Osteocyte (in vitro differentiated cells): ENCODE measurements at regions not wholly inside any gene's neighbourhood (a gene's known extent, or its start where the extent isn't known, plus 50 kb on each side); places are given as distances from the start of the nearest gene placed in this dataset.

ENCODE experiments used
- DNase-seq: peaks from one replicate; pipeline ENCODE4 v3.0.0; 2021; ENCODE audit warnings: mixed read lengths; ENCODE audit not compliant: unreplicated experiment; ENCODE audit errors: extremely low spot score
- H3K27ac Mint-ChIP-seq: one replicate; pipeline ENCODE4 v1.8.0; 2021; ENCODE audit warnings: mild to moderate bottlenecking, mixed read lengths; ENCODE audit not compliant: unreplicated experiment
- H3K27me3 Mint-ChIP-seq: one replicate; pipeline ENCODE4 v1.8.0; 2021; ENCODE audit warnings: mixed read lengths; ENCODE audit not compliant: unreplicated experiment
- H3K36me3 Mint-ChIP-seq: one replicate; pipeline ENCODE4 v1.8.0; 2021; ENCODE audit warnings: mixed read lengths; ENCODE audit not compliant: unreplicated experiment
- H3K4me1 Mint-ChIP-seq: one replicate; pipeline ENCODE4 v1.8.0; 2021; ENCODE audit warnings: mixed read lengths; ENCODE audit not compliant: unreplicated experiment
- H3K4me3 Mint-ChIP-seq: one replicate; pipeline ENCODE4 v1.8.0; 2021; ENCODE audit warnings: mild to moderate bottlenecking, moderate library complexity, mixed read lengths; ENCODE audit not compliant: unreplicated experiment
- H3K9me3 Mint-ChIP-seq: one replicate; pipeline ENCODE4 v1.8.0; 2021; ENCODE audit warnings: mixed read lengths; ENCODE audit not compliant: unreplicated experiment
- TF ChIP-seq, protein P1 (sequence below): fragments of 200-600 bp; sonication (generic); IDR thresholded peaks from 2 replicates; pipeline ENCODE4 v1.5.0; 2021; ENCODE audit warnings: antibody characterized with exemption, mild to moderate bottlenecking, moderate library complexity

DNA sequence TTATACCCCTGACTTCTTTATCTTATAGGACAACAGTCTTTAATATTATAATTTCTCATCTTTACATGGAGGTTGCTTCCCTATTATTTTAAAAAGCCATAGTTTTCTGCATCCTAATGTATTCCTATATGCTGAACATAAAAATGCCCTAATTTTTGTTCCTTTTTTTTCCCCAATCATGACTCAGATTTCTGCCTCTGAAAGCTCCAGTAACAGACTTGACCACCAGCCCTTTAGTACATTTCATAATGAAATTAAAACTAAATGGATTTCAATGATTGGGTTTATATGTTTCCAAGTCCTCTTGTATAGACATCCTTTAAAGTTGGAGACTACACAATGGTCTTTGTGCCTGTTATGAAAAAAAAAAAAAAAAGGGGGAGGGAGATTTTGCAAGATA lies 712.5 kb downstream of the DIAPH3 start:
- Mint-ChIP-seq H3K4me1 (no peaks in the 10 kb centered on the region), H3K36me3 (no peaks in the 10 kb centered on the region), H3K9me3 (no peaks in the 10 kb centered on the region), H3K27ac (no peak overlapping the region), H3K4me3 (no peak overlapping the region), H3K27me3 (peaks cover 3% of the 10 kb centered on the region)
- TF ChIP-seq, protein P1, sequence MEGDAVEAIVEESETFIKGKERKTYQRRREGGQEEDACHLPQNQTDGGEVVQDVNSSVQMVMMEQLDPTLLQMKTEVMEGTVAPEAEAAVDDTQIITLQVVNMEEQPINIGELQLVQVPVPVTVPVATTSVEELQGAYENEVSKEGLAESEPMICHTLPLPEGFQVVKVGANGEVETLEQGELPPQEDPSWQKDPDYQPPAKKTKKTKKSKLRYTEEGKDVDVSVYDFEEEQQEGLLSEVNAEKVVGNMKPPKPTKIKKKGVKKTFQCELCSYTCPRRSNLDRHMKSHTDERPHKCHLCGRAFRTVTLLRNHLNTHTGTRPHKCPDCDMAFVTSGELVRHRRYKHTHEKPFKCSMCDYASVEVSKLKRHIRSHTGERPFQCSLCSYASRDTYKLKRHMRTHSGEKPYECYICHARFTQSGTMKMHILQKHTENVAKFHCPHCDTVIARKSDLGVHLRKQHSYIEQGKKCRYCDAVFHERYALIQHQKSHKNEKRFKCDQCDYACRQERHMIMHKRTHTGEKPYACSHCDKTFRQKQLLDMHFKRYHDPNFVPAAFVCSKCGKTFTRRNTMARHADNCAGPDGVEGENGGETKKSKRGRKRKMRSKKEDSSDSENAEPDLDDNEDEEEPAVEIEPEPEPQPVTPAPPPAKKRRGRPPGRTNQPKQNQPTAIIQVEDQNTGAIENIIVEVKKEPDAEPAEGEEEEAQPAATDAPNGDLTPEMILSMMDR: no peak
- no peak for DNase-seq

DNA sequence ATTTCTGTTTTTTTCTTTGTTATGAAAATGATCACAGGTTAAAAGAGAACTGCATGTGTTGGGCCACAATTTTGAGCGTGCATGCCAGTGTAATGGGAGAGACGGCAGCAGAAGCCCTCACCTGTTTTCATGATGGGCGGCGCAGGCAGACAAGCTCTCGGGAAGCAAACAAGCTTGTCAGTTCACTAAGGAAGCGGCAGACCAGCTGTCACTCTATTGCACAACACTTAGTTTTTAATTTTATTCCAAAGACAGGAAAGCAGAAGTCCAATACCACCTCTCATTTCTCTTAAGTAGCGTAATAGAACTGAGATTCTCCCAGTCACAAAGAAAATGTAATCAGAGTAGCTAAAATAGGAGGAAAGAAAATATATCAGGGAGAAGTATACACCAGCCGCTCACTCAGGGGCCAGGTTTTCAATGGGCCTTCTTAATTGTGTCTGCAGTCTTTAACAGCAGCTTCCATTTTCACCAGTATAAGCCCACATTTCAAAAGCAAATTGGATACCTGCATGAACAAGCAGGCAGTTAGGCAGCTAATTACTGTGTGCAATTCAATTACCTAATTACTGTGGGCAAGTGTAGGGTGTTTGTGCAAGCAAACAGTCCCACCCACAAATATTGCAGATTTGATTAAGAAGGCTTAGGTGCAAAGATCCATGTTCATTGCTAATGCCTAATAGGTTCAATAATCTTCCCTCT lies 711.4 kb downstream of the DIAPH3 start:
- no peaks in the 10 kb centered on the region for H3K36me3 Mint-ChIP-seq
- no peak overlapping the region for H3K27ac Mint-ChIP-seq
- no peak for DNase-seq
- H3K9me3 Mint-ChIP-seq: no peaks in the 10 kb centered on the region
- TF ChIP-seq, protein P1: no peak
- no peak overlapping the region for H3K4me3 Mint-ChIP-seq
- no peaks in the 10 kb centered on the region for H3K4me1 Mint-ChIP-seq
- H3K27me3 Mint-ChIP-seq: peaks cover 3% of the 10 kb centered on the region

DNA sequence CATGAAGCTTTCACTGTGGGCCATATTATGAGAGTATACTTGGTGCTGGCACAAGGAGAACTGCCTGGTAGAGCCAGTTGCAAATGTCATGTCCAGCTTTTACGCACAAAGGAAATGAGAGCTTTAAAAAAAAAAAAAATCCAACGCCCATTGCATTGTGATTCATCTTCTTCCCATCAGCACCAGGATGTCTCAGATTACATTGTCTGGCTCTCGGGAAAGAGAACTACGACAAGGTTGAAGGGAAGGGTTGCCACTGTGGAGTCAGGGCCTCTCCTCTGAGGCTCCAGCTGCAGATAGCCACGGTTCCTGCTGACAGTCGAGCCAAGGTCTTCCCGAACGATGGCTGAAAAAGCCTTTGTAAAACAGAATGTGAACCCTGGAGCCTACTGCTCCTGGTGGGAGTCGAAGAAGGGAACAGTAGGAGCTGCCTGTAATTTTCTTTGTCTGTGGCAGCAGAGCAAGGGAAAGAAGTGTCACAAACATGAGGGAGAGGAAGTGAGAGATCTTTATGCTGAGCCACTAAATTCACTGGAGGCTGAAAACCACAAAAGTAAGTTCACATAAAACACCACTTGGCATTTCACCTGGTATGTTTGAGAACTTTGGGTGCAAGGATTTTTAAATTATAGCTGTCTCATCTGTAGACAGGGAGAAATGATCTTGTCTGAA lies 704.7 kb downstream of the DIAPH3 start:
- DNase-seq: no peak
- TF ChIP-seq, protein P1: no peak
- no peaks in the 10 kb centered on the region for H3K36me3 Mint-ChIP-seq
- peak overlapping the region; percentile 16 for H3K4me3 Mint-ChIP-seq
- peaks cover 4% of the 10 kb centered on the region for H3K9me3 Mint-ChIP-seq
- H3K27ac Mint-ChIP-seq: peak overlapping the region; percentile 88
- peaks cover 16% of the 10 kb centered on the region for H3K4me1 Mint-ChIP-seq
- H3K27me3 Mint-ChIP-seq: no peaks in the 10 kb centered on the region

DNA sequence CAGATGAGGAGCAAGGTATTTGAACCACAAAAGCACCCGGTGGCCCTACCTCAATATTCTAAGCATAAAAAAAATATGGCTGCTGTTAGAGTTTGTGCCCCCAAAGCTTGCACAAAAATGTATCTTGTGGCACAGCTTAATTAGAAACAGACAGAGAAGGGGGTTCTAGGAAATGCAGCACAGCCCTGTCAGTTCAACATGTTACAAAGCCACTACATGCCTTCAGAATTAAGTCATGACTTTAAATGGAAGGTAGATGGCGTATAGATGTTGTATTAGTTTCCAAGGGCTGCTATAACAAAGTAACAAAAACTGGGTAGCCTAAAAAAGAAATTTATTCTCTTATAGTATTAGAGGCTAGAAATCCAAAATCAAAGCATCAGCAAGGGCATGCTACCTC lies 703.8 kb downstream of the DIAPH3 start:
- peaks cover 4% of the 10 kb centered on the region for H3K9me3 Mint-ChIP-seq
- H3K27ac Mint-ChIP-seq: no peak overlapping the region
- peaks cover 16% of the 10 kb centered on the region for H3K4me1 Mint-ChIP-seq
- TF ChIP-seq, protein P1: no peak
- H3K27me3 Mint-ChIP-seq: no peaks in the 10 kb centered on the region
- DNase-seq: no peak
- H3K36me3 Mint-ChIP-seq: no peaks in the 10 kb centered on the region
- H3K4me3 Mint-ChIP-seq: no peak overlapping the region

DNA sequence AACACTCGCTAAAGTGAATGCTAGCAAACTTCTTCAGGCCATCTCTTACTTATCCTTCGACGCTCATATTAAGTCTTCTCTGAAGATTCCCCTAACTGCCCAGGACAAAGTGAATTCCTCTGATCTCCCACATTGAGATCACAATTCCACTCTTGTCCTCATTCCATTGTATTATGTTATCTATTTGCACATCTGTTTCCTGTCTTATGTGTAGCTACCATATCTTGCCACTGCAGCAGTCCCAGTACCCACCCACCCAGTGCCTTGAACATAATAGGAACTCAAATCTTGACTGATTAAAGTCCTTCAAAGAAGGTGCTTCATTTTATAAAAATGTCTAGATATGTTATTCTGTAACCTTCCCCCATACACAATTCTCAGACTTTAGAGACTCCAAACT lies 702.3 kb downstream of the DIAPH3 start:
- no peak overlapping the region for H3K27ac Mint-ChIP-seq
- H3K4me1 Mint-ChIP-seq: peaks cover 16% of the 10 kb centered on the region
- no peak for DNase-seq
- TF ChIP-seq, protein P1: no peak
- no peak overlapping the region for H3K4me3 Mint-ChIP-seq
- peaks cover 4% of the 10 kb centered on the region for H3K9me3 Mint-ChIP-seq
- H3K27me3 Mint-ChIP-seq: no peaks in the 10 kb centered on the region
- no peaks in the 10 kb centered on the region for H3K36me3 Mint-ChIP-seq
